Heart left ventricle (tissue), 16 donors: ENCODE measurements at regions not wholly inside any gene's neighbourhood (a gene's known extent, or its start where the extent isn't known, plus 50 kb on each side); places are given as distances from the start of the nearest gene placed in this dataset.

Experiments used
- ATAC-seq, 4 donors: fragments of 200-7000 bp; cut with Tn5 transposase; one replicate each; pipeline ENCODE4 v1.9.1; 2020 to 2022; ENCODE audit warnings: moderate library complexity in 4 of 4, mild to moderate bottlenecking in 3 of 4, moderate number of reproducible peaks in 1 of 4
- DNase-seq, 5 donors: peaks; one replicate each; pipeline ENCODE4 v3.0.0-alpha.2; 2020
- H3K27ac ChIP-seq, 12 donors: fragments of 200-600 bp; sonication (generic) in 4 of 12; one replicate each; pipeline versions ENCODE4 v1.5.0 to v1.8.0; 2016 to 2022; ENCODE audit warnings: mild to moderate bottlenecking in 2 of 12
- H3K27me3 ChIP-seq, 9 donors: fragments of 200-600 bp; sonication (generic) in 2 of 9; one replicate each; pipeline versions ENCODE4 v1.5.1 to v1.8.0; 2016 to 2022; ENCODE audit warnings: mild to moderate bottlenecking in 3 of 9
- H3K36me3 ChIP-seq, 9 donors: fragments of 200-600 bp; sonication (generic) in 2 of 9; one replicate each; pipeline versions ENCODE4 v1.5.0 to v1.8.0; 2018 to 2022; ENCODE audit warnings: mild to moderate bottlenecking in 2 of 9
- H3K4me1 ChIP-seq, 12 donors: fragments of 200-600 bp; sonication (generic) in 4 of 12; one replicate each; pipeline versions ENCODE4 v1.5.0 to v1.8.0; 2016 to 2022; ENCODE audit warnings: mild to moderate bottlenecking in 3 of 12
- H3K4me3 ChIP-seq, 12 donors: fragments of 200-600 bp; sonication (generic) in 4 of 12; one replicate each; pipeline versions ENCODE4 v1.5.0 to v1.8.0; 2017 to 2022; ENCODE audit warnings: mild to moderate bottlenecking in 9 of 12, moderate library complexity in 4 of 12
- H3K9me3 ChIP-seq, 12 donors: fragments of 200-600 bp; sonication (generic) in 4 of 12; one replicate each; pipeline versions ENCODE4 v1.5.0 to v1.8.0; 2016 to 2022; ENCODE audit warnings: mild to moderate bottlenecking in 1 of 12
- CTCF ChIP-seq, 12 donors: fragments of 200-600 bp; sonication (generic) in 4 of 12; IDR thresholded peaks; one replicate each; pipeline versions ENCODE4 v1.5.0 to v1.8.0; 2018 to 2022; ENCODE audit warnings: antibody characterized with exemption in 12 of 12, mild to moderate bottlenecking in 5 of 12
- POLR2A ChIP-seq, 2 donors: fragments of 450-650 bp; IDR thresholded peaks; one replicate each; pipeline ENCODE4 v1.6.1; 2017; ENCODE audit warnings: antibody characterized with exemption in 2 of 2, mild to moderate bottlenecking in 2 of 2, moderate library complexity in 2 of 2
- WGBS, 4 donors: extraction: QIAGEN DNeasy Blood & Tissue Kit in 2 of 4; methylation state at CpG; one replicate each; pipeline versions ENCODE4 v1.1.5 to v1.1.7; 2013 to 2018; 5-methylcytosine and 5-hydroxymethylcytosine counted together
- intact Hi-C, 10 donors: fragments of 100-400 bp; cut with DNase I; formaldehyde crosslinking; loops; one replicate each; pipeline versions ENCODE4 v1.11.1 to v1.14.2; 2022
- donor health status: ischemic (EF 13 %, LVEDD 7.1; RV severe dilation, severe dysfunction).
- donor health status: healthy with polysubstance abuse.
- donor health status: DM: no; HTN: yes; CAD: no.
- donor health status: DM: no; HTN: no; CAD: no.
- donor health status: ischemic (EF 25% LVEDD 6.9; RV normal size, moderate dysfunction).
- donor health status: ischemic (EF 25% LVEDD 5.7; RV mildly dilated, moderate dysfunction).
- donor health status: healthy.
- donor health status: DM: yes; HTN: yes; CAD: no.
- donor health status: ischemic (EF 35%, LVEDD 5.7; RV mildly dilated, moderate dysfunction).
- donor health status: nonischemic (EF 11% LVEDD 7.7; RV severe dilation, severe dysfunction).
- donor health status: DM: yes; HTN: yes; CAD: no.
- donor health status: PGD.
- donor health status: ischemic (EF 29% LVEDD 5.4; RV normal size, mild dysfunction).
- donor health status: nonischemic (EF 23%, LVEDD 6.1; RV moderate dilation, normal function).

- TF ChIP-seq POLR2A (IDR thresholded peaks at IDR 0.05) (no peak), CTCF (IDR thresholded peaks at IDR 0.05) (no peak)
- Histone ChIP-seq H3K36me3 (no peaks in the 10 kb centered on the region), H3K27me3 (peaks cover 0 to 7% (median 0%) of the 10 kb centered on the region in 9 donors), H3K9me3 (peaks cover 0 to under 1% (median 0%) of the 10 kb centered on the region in 12 donors), H3K27ac (no peak overlapping the region), H3K4me3 (no peak overlapping the region), H3K4me1 (no peaks in the 10 kb centered on the region)
- intact Hi-C loops, result no loop called here
- DNase-seq (no peak), ATAC-seq (no peak)
- WGBS, 4 donors, result 66 to 80% (median 72%) methylated on average over 3 of the region's 3 CpGs
Observed at GRCh38 chr12:13383379-13383778, 186.9 kb downstream of the EMP1 start.

- no peak overlapping the region for H3K27ac ChIP-seq
- intact Hi-C loops, result no loop called here
- DNase-seq (no peak), ATAC-seq (no peak)
- no peak overlapping the region for H3K4me3 ChIP-seq
- TF ChIP-seq POLR2A (IDR thresholded peaks at IDR 0.05) (no peak), CTCF (IDR thresholded peaks at IDR 0.05) (no peak)
- 71 to 79% (median 75%) methylated on average over 3 of the region's 3 CpGs for WGBS, 4 donors
- H3K4me1 ChIP-seq, result peaks cover 0 to under 1% (median 0%) of the 10 kb centered on the region in 12 donors
- H3K27me3 ChIP-seq, result no peaks in the 10 kb centered on the region
- H3K36me3 ChIP-seq, result no peaks in the 10 kb centered on the region
- H3K9me3 ChIP-seq, result peaks cover 0 to 11% (median 0%) of the 10 kb centered on the region in 12 donors
Observed at GRCh38 chr12:13380297-13380696, 183.8 kb downstream of the EMP1 start.

GRCh38 chr12:13379531-13380188, 183.1 kb downstream of the EMP1 start:
- no peak for DNase-seq
- intact Hi-C loops, result no loop called here
- no peaks in the 10 kb centered on the region for H3K36me3 ChIP-seq
- peaks cover 0 to 11% (median 0%) of the 10 kb centered on the region in 12 donors for H3K9me3 ChIP-seq
- no peak overlapping the region for H3K4me3 ChIP-seq
- no peak for ATAC-seq
- no peaks in the 10 kb centered on the region for H3K27me3 ChIP-seq
- H3K4me1 ChIP-seq, result peaks cover 0 to 6% (median 0%) of the 10 kb centered on the region in 12 donors
- 69 to 97% (median 88%) methylated on average over 3 of the region's 3 CpGs for WGBS, 4 donors
- TF ChIP-seq CTCF (IDR thresholded peaks at IDR 0.05) (no peak), POLR2A (IDR thresholded peaks at IDR 0.05) (no peak)
- H3K27ac ChIP-seq, result no peak overlapping the region

GRCh38 chr12:13377698-13378097, 181.2 kb downstream of the EMP1 start:
- Histone ChIP-seq H3K36me3 (no peaks in the 10 kb centered on the region), H3K4me3 (no peak overlapping the region), H3K4me1 (peaks cover 0 to 8% (median 0%) of the 10 kb centered on the region in 12 donors), H3K27me3 (no peaks in the 10 kb centered on the region), H3K27ac (no peak overlapping the region), H3K9me3 (peaks cover 0 to 11% (median 0%) of the 10 kb centered on the region in 12 donors)
- DNase-seq, result no peak
- 69 to 86% (median 83%) methylated on average over 1 of the region's 1 CpG for WGBS, 4 donors
- no peak for ATAC-seq
- intact Hi-C loops, result no loop called here
- TF ChIP-seq POLR2A (IDR thresholded peaks at IDR 0.05) (no peak), CTCF (IDR thresholded peaks at IDR 0.05) (no peak)
